GM19023 (cell line): ENCODE measurements at regions not wholly inside any gene's neighbourhood (a gene's known extent, or its start where the extent isn't known, plus 50 kb on each side); places are given as distances from the start of the nearest gene placed in this dataset.

Experiments used
- ATAC-seq: cut with Tn5 transposase; IDR thresholded peaks from one replicate; pipeline ENCODE4 v1.9.1; 2021; ENCODE audit warnings: mild to moderate bottlenecking, moderate library complexity; ENCODE audit not compliant: unreplicated experiment

DNA sequence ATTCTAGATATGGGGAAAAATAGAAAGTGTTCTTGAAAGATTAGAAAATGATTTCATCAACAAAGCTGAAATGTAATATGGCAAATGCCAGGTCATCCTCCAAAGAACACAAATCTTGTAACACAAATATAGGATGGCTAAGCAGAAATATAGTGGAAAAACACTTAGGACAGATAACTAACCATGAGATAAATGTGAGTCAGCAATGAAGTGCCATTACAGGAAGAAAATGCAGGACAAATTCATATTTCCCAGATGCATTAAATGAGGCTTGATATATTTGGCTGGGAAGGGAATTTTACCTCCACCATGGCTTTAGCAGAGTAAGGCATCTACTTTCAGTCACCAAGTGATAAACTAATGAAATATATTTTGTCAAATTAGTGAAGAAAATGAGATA is 92.8 kb upstream of the SEMA6D start:
- ATAC-seq = no peak

DNA sequence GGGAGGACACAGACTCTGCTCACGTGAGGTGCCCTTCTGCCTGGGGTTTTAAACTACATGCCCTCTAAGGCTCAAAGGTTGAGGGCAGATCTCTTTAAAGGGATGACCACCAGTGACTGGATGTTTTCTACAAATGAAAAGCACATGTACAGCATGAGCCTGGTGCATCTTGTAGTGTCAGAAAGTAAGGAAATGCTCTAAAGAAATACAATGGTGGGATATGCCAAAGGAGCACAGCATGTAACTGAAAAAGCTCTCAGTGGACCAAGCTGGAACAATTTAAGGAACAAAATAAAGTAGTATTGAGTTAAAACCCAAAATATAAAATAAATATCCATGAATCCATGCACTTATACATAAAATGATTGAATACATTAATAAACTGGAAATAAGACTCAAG is 78.3 kb upstream of the SEMA6D start:
- no peak for ATAC-seq

DNA sequence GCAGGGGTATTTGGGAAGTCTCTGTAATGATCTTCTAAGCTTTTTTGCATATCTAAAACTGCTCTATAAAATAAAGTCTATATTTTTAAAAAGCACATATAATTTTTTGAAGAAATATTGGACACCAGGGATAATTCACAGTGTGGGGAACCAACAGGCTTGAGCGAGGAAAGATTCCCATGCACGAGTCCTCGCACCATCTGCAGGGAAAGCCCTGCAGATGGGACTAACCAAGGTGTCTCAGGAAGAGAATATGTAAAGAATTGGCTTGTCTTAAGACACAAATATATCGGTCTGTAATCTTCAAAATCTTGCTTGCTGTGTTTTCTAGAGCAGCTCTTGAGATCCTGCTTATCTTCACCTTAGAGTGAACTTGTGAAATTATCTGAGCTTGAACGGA is 77.2 kb upstream of the SEMA6D start:
- ATAC-seq = no peak

- no peak for ATAC-seq
Observed at GRCh38 chr15:47640901-47641300, 76.4 kb upstream of the SEMA6D start.

DNA sequence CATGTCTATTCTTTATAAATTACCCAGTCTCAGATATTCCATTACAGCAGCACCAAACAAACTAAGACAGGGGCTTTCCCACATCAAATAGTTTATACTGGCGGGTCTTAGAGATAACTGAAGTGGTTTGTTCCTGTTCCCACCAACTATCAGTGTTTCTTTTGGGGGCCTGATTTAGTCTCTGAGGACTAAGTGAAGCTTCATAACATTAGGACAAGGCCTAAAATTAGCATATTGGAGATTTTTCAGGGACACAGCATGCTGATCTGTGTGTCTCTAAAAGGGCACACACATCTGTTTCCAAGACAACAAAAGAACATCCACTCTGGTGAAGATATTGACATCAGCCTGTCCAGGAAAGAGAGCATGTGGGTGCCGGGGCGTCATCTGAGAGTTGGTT is 72.6 kb upstream of the SEMA6D start:
- no peak for ATAC-seq

DNA sequence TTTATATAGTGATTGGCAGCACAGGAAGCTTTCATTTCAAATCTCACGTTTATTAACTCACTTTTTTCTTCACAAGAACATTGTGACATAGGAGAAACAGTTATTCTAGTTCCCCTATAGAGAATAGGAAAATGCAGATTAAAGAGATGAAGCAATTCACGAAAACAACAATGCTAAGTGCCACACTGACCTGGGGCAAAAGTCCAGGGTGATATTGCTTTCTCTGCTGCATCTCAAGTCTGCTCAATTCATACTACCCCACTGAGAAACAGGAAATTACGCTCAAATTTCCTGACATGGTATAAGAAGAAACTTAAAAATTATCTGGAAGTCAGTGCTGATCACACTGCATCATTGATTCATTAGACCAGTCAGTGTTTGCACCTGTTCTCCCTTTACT is 66.7 kb upstream of the SEMA6D start:
- no peak for ATAC-seq

DNA sequence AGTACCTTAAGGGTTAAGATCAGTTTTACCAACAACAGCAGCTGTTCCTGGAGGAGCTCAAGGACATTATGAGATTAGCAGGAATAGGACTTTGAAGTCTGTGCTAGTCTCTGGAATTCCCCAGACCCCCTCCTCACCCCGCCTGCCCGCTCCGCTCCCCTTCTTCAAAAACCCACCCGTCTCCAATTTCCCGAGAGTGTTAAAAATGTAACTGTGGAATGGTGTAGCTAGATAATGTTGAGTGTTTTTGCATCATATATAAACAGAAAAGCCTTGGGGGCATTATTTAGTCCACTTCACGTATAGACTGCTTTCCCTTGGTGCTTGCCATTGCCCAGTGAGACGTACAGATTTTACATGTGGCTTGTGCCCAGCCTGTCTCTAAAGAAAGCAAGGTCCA is 65.0 kb upstream of the SEMA6D start:
- ATAC-seq = no peak

- ATAC-seq = no peak
Observed at GRCh38 chr15:47652844-47653243, 64.5 kb upstream of the SEMA6D start.

DNA sequence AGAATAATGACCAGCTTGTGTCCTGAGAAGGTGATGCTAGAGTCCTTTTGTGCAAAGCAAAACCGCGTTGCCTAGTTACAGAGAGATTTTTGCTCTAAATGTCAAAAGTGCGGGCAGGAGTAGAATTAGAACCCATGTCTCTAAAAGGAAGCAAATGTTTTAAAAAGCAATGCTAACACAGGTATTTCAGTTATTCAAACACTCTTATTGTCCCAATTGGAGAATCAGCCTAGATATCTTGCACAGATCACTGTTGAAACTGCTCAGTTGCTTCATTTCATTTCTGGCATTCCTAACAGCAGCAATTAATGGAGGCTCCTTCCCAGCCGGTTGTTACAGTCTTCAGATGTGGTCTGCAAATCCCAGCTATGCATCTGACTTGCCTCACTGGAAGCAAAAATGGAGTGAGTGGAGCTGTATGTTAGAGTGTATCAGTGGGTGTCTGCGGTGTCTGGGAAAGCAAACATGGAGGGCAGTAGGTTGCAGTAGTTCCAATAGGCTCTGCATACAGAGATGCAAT is 55.6 kb upstream of the SEMA6D start:
- ATAC-seq = no peak

- ATAC-seq = no peak
Observed at GRCh38 chr15:47663101-47663500, 54.2 kb upstream of the SEMA6D start.
